Astrocyte (in vitro differentiated cells and primary cell): ENCODE measurements at regions not wholly inside any gene's neighbourhood (a gene's known extent, or its start where the extent isn't known, plus 50 kb on each side); places are given as distances from the start of the nearest gene placed in this dataset.

ENCODE experiments used
- DNase-seq: peaks from one replicate; pipeline ENCODE4 v3.0.0-alpha.2; 2010; ENCODE audit warnings: low read depth
- FAIRE-seq: peaks from 2 replicates; lab custom pipeline; 2011; peaks lifted over from hg19 to GRCh38; lab: Jason Lieb, UNC
- H2AFZ ChIP-seq: 2 replicates; pipeline ENCODE4 v1.6.0; 2012; ENCODE audit warnings: low read depth, low read length, inconsistent platforms
- H3K27ac ChIP-seq: 2 replicates; pipeline ENCODE4 v1.5.1; 2011; ENCODE audit warnings: low read depth, low read length, inconsistent platforms
- H3K27me3 ChIP-seq: 2 replicates; pipeline ENCODE4 v1.6.0; 2011; ENCODE audit warnings: low read length, inconsistent platforms; ENCODE audit not compliant: insufficient read depth
- H3K36me3 ChIP-seq: 2 replicates; pipeline ENCODE4 v1.5.1; 2011; ENCODE audit warnings: low read length, inconsistent platforms; ENCODE audit not compliant: insufficient read depth
- H3K4me1 ChIP-seq: 2 replicates; pipeline ENCODE4 v1.5.1; 2011; ENCODE audit warnings: low read length, inconsistent platforms; ENCODE audit not compliant: insufficient read depth
- H3K4me2 ChIP-seq: 2 replicates; pipeline ENCODE4 v1.6.0; 2012; ENCODE audit warnings: low read length, inconsistent platforms
- H3K4me3 ChIP-seq: 2 replicates; pipeline ENCODE4 v1.5.1; 2011; ENCODE audit warnings: low read depth, mild to moderate bottlenecking, low read length, inconsistent platforms; ENCODE audit not compliant: insufficient read depth
- H3K79me2 ChIP-seq: 2 replicates; pipeline ENCODE4 v1.6.0; 2012; ENCODE audit warnings: mild to moderate bottlenecking, low read length, inconsistent platforms; ENCODE audit not compliant: insufficient read depth
- H3K9ac ChIP-seq: 2 replicates; pipeline ENCODE4 v1.6.0; 2012; ENCODE audit warnings: mild to moderate bottlenecking, low read length, inconsistent platforms
- H3K9me3 ChIP-seq: 2 replicates; pipeline ENCODE4 v1.5.1; 2012; ENCODE audit warnings: low read depth, mild to moderate bottlenecking, low read length, inconsistent platforms; ENCODE audit not compliant: insufficient read depth
- H4K20me1 ChIP-seq: 2 replicates; pipeline ENCODE4 v1.6.0; 2012; ENCODE audit warnings: low read length, inconsistent platforms; ENCODE audit not compliant: insufficient read depth
- H3K27ac Mint-ChIP-seq: one replicate; pipeline ENCODE4 v1.8.0; 2021; ENCODE audit warnings: mild to moderate bottlenecking, mixed read lengths; ENCODE audit not compliant: unreplicated experiment
- H3K27me3 Mint-ChIP-seq: one replicate; pipeline ENCODE4 v1.8.0; 2021; ENCODE audit warnings: low read depth, mixed read lengths; ENCODE audit not compliant: unreplicated experiment
- H3K36me3 Mint-ChIP-seq: one replicate; pipeline ENCODE4 v1.8.0; 2021; ENCODE audit warnings: low read depth, mixed read lengths; ENCODE audit not compliant: unreplicated experiment
- H3K4me1 Mint-ChIP-seq: one replicate; pipeline ENCODE4 v1.8.0; 2021; ENCODE audit warnings: low read depth, mixed read lengths; ENCODE audit not compliant: unreplicated experiment
- H3K4me3 Mint-ChIP-seq: one replicate; pipeline ENCODE4 v1.8.0; 2021; ENCODE audit warnings: mild to moderate bottlenecking, moderate library complexity, mixed read lengths; ENCODE audit not compliant: unreplicated experiment
- H3K9me3 Mint-ChIP-seq: one replicate; pipeline ENCODE4 v1.8.0; 2021; ENCODE audit warnings: mild to moderate bottlenecking, mixed read lengths; ENCODE audit not compliant: unreplicated experiment
- EZH2 ChIP-seq: IDR thresholded peaks from 2 replicates; pipeline ENCODE4 v1.6.1; 2012; ENCODE audit warnings: mild to moderate bottlenecking, low read length, inconsistent platforms; ENCODE audit not compliant: insufficient read depth
- TF ChIP-seq, protein P1 (sequence below): IDR thresholded peaks from 2 replicates; pipeline ENCODE4 v1.5.1; 2011; ENCODE audit warnings: low read depth, mild to moderate bottlenecking, inconsistent platforms, low read length, moderate library complexity; ENCODE audit not compliant: insufficient read depth

- Mint-ChIP-seq H3K36me3 (no peaks in the 10 kb centered on the region), H3K9me3 (peaks cover 18% of the 10 kb centered on the region), H3K27ac (no peak overlapping the region), H3K4me3 (no peak overlapping the region), H3K4me1 (no peaks in the 10 kb centered on the region), H3K27me3 (peaks cover 9% of the 10 kb centered on the region)
- Histone ChIP-seq H2AFZ (no peak overlapping the region), H3K4me1 (no peaks in the 10 kb centered on the region), H3K27me3 (no peaks in the 10 kb centered on the region), H3K9ac (no peak overlapping the region), H3K4me2 (no peak overlapping the region), H4K20me1 (no peaks in the 10 kb centered on the region), H3K27ac (no peak overlapping the region), H3K9me3 (peaks cover 4% of the 10 kb centered on the region), H3K79me2 (no peaks in the 10 kb centered on the region), H3K36me3 (no peaks in the 10 kb centered on the region), H3K4me3 (no peak overlapping the region)
- TF ChIP-seq EZH2, result no peak
- TF ChIP-seq, protein P1, sequence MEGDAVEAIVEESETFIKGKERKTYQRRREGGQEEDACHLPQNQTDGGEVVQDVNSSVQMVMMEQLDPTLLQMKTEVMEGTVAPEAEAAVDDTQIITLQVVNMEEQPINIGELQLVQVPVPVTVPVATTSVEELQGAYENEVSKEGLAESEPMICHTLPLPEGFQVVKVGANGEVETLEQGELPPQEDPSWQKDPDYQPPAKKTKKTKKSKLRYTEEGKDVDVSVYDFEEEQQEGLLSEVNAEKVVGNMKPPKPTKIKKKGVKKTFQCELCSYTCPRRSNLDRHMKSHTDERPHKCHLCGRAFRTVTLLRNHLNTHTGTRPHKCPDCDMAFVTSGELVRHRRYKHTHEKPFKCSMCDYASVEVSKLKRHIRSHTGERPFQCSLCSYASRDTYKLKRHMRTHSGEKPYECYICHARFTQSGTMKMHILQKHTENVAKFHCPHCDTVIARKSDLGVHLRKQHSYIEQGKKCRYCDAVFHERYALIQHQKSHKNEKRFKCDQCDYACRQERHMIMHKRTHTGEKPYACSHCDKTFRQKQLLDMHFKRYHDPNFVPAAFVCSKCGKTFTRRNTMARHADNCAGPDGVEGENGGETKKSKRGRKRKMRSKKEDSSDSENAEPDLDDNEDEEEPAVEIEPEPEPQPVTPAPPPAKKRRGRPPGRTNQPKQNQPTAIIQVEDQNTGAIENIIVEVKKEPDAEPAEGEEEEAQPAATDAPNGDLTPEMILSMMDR, result no peak
- DNase-seq (no peak), FAIRE-seq (no peak)
These were observed 143.1 kb downstream of the QRSL1 start for GRCh38 chr6:106772270-106773142.

DNA sequence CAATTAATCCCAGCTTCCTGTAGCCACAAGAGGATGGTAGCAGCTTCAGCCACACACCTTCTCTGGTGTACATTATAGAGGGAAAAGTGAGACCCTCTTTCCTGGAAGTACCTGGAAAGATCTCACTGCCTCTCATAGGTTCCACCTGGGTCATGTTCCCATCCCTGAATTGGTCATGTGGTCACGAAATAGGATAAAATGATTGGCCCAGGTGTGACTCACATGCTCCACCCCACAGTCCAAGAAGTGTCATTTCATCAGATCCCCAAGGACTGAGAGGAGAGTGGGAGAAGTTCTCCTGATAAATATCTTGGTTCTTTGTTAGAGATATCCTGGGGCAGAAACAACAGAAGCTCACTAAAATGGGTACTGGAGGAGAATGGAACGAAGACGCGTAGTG is 142.4 kb downstream of the QRSL1 start:
- Histone ChIP-seq H3K4me2 (no peak overlapping the region), H2AFZ (no peak overlapping the region), H3K36me3 (no peaks in the 10 kb centered on the region), H3K27me3 (no peaks in the 10 kb centered on the region), H3K4me1 (no peaks in the 10 kb centered on the region), H3K27ac (no peak overlapping the region), H3K79me2 (no peaks in the 10 kb centered on the region), H3K9me3 (peaks cover 4% of the 10 kb centered on the region), H3K9ac (no peak overlapping the region), H4K20me1 (no peaks in the 10 kb centered on the region), H3K4me3 (no peak overlapping the region)
- Mint-ChIP-seq H3K27ac (no peak overlapping the region), H3K36me3 (no peaks in the 10 kb centered on the region), H3K4me1 (no peaks in the 10 kb centered on the region), H3K9me3 (peaks cover 18% of the 10 kb centered on the region), H3K27me3 (peaks cover 13% of the 10 kb centered on the region), H3K4me3 (no peak overlapping the region)
- FAIRE-seq, result no peak
- DNase-seq, result no peak
- TF ChIP-seq, protein P1, result no peak
- TF ChIP-seq EZH2, result no peak

- FAIRE-seq, result no peak
- H3K27me3 ChIP-seq, result no peaks in the 10 kb centered on the region
- H3K79me2 ChIP-seq, result no peaks in the 10 kb centered on the region
- Mint-ChIP-seq H3K27me3 (peaks cover 13% of the 10 kb centered on the region), H3K4me1 (no peaks in the 10 kb centered on the region), H3K9me3 (peaks cover 18% of the 10 kb centered on the region), H3K36me3 (no peaks in the 10 kb centered on the region), H3K4me3 (no peak overlapping the region), H3K27ac (no peak overlapping the region)
- no peak overlapping the region for H3K4me3 ChIP-seq
- no peak overlapping the region for H3K9ac ChIP-seq
- DNase-seq, result no peak
- H3K27ac ChIP-seq, result no peak overlapping the region
- H2AFZ ChIP-seq, result no peak overlapping the region
- H3K9me3 ChIP-seq, result peaks cover 4% of the 10 kb centered on the region
- no peaks in the 10 kb centered on the region for H4K20me1 ChIP-seq
- no peaks in the 10 kb centered on the region for H3K36me3 ChIP-seq
- H3K4me1 ChIP-seq, result no peaks in the 10 kb centered on the region
- no peak overlapping the region for H3K4me2 ChIP-seq
- no peak for TF ChIP-seq EZH2
- TF ChIP-seq, protein P1, result no peak
These were observed 141.3 kb downstream of the QRSL1 start for GRCh38 chr6:106770663-106771062.
